DOHH2 (cell line): ENCODE measurements at regions not wholly inside any gene's neighbourhood (a gene's known extent, or its start where the extent isn't known, plus 50 kb on each side); places are given as distances from the start of the nearest gene placed in this dataset.

Source experiments
- EZH2phosphoT487 ChIP-seq: fragments of 200-600 bp; sonication (generic); IDR thresholded peaks from 2 replicates; pipeline ENCODE4 v1.6.1; 2017; ENCODE audit warnings: borderline replicate concordance, mild to moderate bottlenecking, antibody characterized with exemption, low read length, moderate library complexity, mixed read lengths
- TF ChIP-seq, protein P1 (sequence below): fragments of 200-600 bp; sonication (generic); IDR thresholded peaks from one replicate; pipeline ENCODE4 v1.5.1; 2014; ENCODE audit warnings: antibody characterized with exemption, mild to moderate bottlenecking, low read depth, low read length; ENCODE audit not compliant: poor library complexity, severe bottlenecking

- TF ChIP-seq, protein P1, sequence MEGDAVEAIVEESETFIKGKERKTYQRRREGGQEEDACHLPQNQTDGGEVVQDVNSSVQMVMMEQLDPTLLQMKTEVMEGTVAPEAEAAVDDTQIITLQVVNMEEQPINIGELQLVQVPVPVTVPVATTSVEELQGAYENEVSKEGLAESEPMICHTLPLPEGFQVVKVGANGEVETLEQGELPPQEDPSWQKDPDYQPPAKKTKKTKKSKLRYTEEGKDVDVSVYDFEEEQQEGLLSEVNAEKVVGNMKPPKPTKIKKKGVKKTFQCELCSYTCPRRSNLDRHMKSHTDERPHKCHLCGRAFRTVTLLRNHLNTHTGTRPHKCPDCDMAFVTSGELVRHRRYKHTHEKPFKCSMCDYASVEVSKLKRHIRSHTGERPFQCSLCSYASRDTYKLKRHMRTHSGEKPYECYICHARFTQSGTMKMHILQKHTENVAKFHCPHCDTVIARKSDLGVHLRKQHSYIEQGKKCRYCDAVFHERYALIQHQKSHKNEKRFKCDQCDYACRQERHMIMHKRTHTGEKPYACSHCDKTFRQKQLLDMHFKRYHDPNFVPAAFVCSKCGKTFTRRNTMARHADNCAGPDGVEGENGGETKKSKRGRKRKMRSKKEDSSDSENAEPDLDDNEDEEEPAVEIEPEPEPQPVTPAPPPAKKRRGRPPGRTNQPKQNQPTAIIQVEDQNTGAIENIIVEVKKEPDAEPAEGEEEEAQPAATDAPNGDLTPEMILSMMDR = no peak
- TF ChIP-seq EZH2phosphoT487 = no peak
These were observed 123.7 kb downstream of the RBFOX3 start for GRCh38 chr17:79487149-79487548.
